ENCODE measurements at regions not wholly inside any gene's neighbourhood (a gene's known extent, or its start where the extent isn't known, plus 50 kb on each side); places are given as distances from the start of the nearest gene placed in this dataset.

GRCh38 chr2:217110550-217110949, 250.7 kb upstream of the TNP1 start:
- Histone ChIP-seq H2AFZ (ENCODE audit: low read depth, low read length, severe bottlenecking) (no peak overlapping the region), H3K4me2 (ENCODE audit: low read depth, low read length, poor library complexity, severe bottlenecking) (no peak overlapping the region), H3K9me2 (replicated peaks; ENCODE audit: insufficient read depth, low read length) (no peaks in the 10 kb centered on the region), H3K4me3 (ENCODE audit: insufficient read depth, low read length, poor library complexity, severe bottlenecking) (no peak overlapping the region), H3K9ac (ENCODE audit: low read length) (no peak overlapping the region), H3K79me2 (ENCODE audit: insufficient read depth, low read length) (no peaks in the 10 kb centered on the region), H4K20me1 (ENCODE audit: low read depth, low read length) (no peaks in the 10 kb centered on the region), H3F3A (ENCODE audit: insufficient read depth) (no peaks in the 10 kb centered on the region), H3K27me3 (ENCODE audit: low read length) (no peaks in the 10 kb centered on the region), H3K36me3 (ENCODE audit: low read length) (no peaks in the 10 kb centered on the region), H3K9me3 (ENCODE audit: insufficient read depth, low read length) (no peaks in the 10 kb centered on the region), H3K27ac (ENCODE audit: low read depth, low read length) (no peak overlapping the region)
- TF ChIP-seq EZH2phosphoT487 (conservative IDR thresholded peaks at IDR 0.05; ENCODE audit: low read length) = no peak
- no peak for TF ChIP-seq CTCF (IDR thresholded peaks at IDR 0.05; ENCODE audit: insufficient read depth, low read length, poor library complexity, severe bottlenecking)

GRCh38 chr2:217108575-217109027, 248.7 kb upstream of the TNP1 start:
- no peak overlapping the region for H2AFZ ChIP-seq (ENCODE audit: low read depth, low read length, severe bottlenecking)
- TF ChIP-seq EZH2phosphoT487 (conservative IDR thresholded peaks at IDR 0.05; ENCODE audit: low read length) = no peak
- TF ChIP-seq CTCF (IDR thresholded peaks at IDR 0.05; ENCODE audit: insufficient read depth, low read length, poor library complexity, severe bottlenecking) = no peak
- no peak overlapping the region for H3K4me2 ChIP-seq (ENCODE audit: low read depth, low read length, poor library complexity, severe bottlenecking)
- H3K4me3 ChIP-seq (ENCODE audit: insufficient read depth, low read length, poor library complexity, severe bottlenecking) = no peak overlapping the region
- no peaks in the 10 kb centered on the region for H3K9me3 ChIP-seq (ENCODE audit: insufficient read depth, low read length)
- no peaks in the 10 kb centered on the region for H3K36me3 ChIP-seq (ENCODE audit: low read length)
- H3F3A ChIP-seq (ENCODE audit: insufficient read depth) = no peaks in the 10 kb centered on the region
- H3K79me2 ChIP-seq (ENCODE audit: insufficient read depth, low read length) = no peaks in the 10 kb centered on the region
- H3K27me3 ChIP-seq (ENCODE audit: low read length) = no peaks in the 10 kb centered on the region
- no peak overlapping the region for H3K9ac ChIP-seq (ENCODE audit: low read length)
- no peak overlapping the region for H3K27ac ChIP-seq (ENCODE audit: low read depth, low read length)
- H4K20me1 ChIP-seq (ENCODE audit: low read depth, low read length) = no peaks in the 10 kb centered on the region
- H3K9me2 ChIP-seq (replicated peaks; ENCODE audit: insufficient read depth, low read length) = no peaks in the 10 kb centered on the region

GRCh38 chr2:217108086-217108485, 248.2 kb upstream of the TNP1 start:
- Histone ChIP-seq H3F3A (ENCODE audit: insufficient read depth) (no peaks in the 10 kb centered on the region), H3K9me2 (replicated peaks; ENCODE audit: insufficient read depth, low read length) (no peaks in the 10 kb centered on the region), H3K27me3 (ENCODE audit: low read length) (no peaks in the 10 kb centered on the region), H3K27ac (ENCODE audit: low read depth, low read length) (no peak overlapping the region), H3K9ac (ENCODE audit: low read length) (no peak overlapping the region), H3K4me2 (ENCODE audit: low read depth, low read length, poor library complexity, severe bottlenecking) (no peak overlapping the region), H2AFZ (ENCODE audit: low read depth, low read length, severe bottlenecking) (no peak overlapping the region), H3K36me3 (ENCODE audit: low read length) (no peaks in the 10 kb centered on the region), H3K9me3 (ENCODE audit: insufficient read depth, low read length) (no peaks in the 10 kb centered on the region), H4K20me1 (ENCODE audit: low read depth, low read length) (no peaks in the 10 kb centered on the region), H3K79me2 (ENCODE audit: insufficient read depth, low read length) (no peaks in the 10 kb centered on the region), H3K4me3 (ENCODE audit: insufficient read depth, low read length, poor library complexity, severe bottlenecking) (no peak overlapping the region)
- TF ChIP-seq CTCF (IDR thresholded peaks at IDR 0.05; ENCODE audit: insufficient read depth, low read length, poor library complexity, severe bottlenecking) (no peak), EZH2phosphoT487 (conservative IDR thresholded peaks at IDR 0.05; ENCODE audit: low read length) (no peak)

All from SU-DHL-6 (cell line).